Progenitor cell of endocrine pancreas (in vitro differentiated cells): ENCODE measurements at regions not wholly inside any gene's neighbourhood (a gene's known extent, or its start where the extent isn't known, plus 50 kb on each side); places are given as distances from the start of the nearest gene placed in this dataset.
A peak's percentile ranks its signal among the peaks of the same experiment; 100 is the strongest.

Source experiments
- DNase-seq: peaks from one replicate; pipeline ENCODE4 v3.0.0; 2021; ENCODE audit warnings: low spot score; ENCODE audit not compliant: unreplicated experiment
- H3K27ac Mint-ChIP-seq: 2 replicates; pipeline ENCODE4 v1.8.0; 2021; ENCODE audit warnings: mild to moderate bottlenecking, moderate library complexity, mixed read lengths
- H3K27me3 Mint-ChIP-seq: 2 replicates; pipeline ENCODE4 v1.8.0; 2021; ENCODE audit warnings: mixed read lengths
- H3K36me3 Mint-ChIP-seq: 2 replicates; pipeline ENCODE4 v1.8.0; 2022; ENCODE audit warnings: mixed read lengths; ENCODE audit not compliant: insufficient read depth
- H3K4me1 Mint-ChIP-seq: 2 replicates; pipeline ENCODE4 v1.8.0; 2021; ENCODE audit warnings: low read depth, mixed read lengths
- H3K4me3 Mint-ChIP-seq: 2 replicates; pipeline ENCODE4 v1.8.0; 2021; ENCODE audit warnings: low read depth, mild to moderate bottlenecking, moderate library complexity, mixed read lengths
- H3K9me3 Mint-ChIP-seq: 2 replicates; pipeline ENCODE4 v1.8.0; 2021; ENCODE audit warnings: low read depth, mixed read lengths
- TF ChIP-seq, protein P1 (sequence below): fragments of 200-600 bp; sonication (generic); IDR thresholded peaks from one replicate; pipeline ENCODE4 v1.5.0; 2021; ENCODE audit warnings: antibody characterized with exemption, mild to moderate bottlenecking; ENCODE audit not compliant: unreplicated experiment

DNA sequence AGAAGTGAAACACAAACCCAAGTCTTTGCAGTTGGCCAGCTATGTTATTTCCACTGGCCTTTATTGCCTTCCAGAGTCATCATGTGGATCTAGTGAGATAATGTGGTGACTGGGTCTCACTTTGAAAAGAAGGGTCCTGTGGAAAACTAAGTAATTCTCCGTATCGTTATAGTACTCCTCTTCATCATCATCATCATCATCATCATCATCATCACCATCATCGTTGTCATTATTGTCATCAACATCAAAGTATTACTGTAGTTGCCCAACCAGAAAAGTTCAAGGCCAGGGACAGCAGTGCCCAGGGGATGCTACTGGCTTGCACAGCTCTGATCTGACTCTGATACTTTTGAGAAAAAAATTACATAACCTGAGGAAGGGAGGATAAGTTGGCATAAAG is 295.6 kb upstream of the F9 start:
- TF ChIP-seq, protein P1, sequence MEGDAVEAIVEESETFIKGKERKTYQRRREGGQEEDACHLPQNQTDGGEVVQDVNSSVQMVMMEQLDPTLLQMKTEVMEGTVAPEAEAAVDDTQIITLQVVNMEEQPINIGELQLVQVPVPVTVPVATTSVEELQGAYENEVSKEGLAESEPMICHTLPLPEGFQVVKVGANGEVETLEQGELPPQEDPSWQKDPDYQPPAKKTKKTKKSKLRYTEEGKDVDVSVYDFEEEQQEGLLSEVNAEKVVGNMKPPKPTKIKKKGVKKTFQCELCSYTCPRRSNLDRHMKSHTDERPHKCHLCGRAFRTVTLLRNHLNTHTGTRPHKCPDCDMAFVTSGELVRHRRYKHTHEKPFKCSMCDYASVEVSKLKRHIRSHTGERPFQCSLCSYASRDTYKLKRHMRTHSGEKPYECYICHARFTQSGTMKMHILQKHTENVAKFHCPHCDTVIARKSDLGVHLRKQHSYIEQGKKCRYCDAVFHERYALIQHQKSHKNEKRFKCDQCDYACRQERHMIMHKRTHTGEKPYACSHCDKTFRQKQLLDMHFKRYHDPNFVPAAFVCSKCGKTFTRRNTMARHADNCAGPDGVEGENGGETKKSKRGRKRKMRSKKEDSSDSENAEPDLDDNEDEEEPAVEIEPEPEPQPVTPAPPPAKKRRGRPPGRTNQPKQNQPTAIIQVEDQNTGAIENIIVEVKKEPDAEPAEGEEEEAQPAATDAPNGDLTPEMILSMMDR: no peak

DNA sequence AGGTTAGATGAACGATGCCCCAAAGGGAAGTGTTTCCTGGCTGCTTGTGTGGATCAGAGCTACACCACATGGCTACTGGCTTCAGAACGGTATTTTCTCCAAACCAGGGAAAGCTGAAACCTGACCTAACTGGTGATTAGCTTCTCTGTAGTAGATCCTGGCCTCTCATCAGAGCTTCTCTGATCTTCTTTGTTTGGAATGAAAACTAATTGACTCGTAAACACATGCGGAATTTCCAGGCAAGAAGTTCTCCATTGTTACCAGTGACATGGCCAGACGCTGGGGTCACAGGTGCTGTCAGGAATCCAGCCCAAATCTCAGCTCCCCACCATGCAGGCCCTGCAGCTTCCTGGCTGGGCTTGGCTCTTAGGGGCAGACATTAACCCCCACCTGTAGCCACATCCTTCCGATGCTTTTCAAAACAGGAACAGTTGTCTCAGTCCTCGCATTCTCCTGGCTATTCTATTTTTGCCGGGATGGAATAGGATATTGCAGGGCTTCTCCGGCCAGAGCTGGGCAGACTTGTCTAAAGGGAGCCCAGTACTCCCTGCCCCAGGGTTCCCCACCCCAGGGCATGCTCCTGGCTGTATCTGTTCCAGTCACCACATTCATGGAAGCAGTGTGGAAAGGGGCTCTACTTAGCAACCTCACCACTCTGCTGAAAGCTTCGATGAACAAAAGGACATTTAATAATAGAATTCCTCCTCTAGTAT is 305.4 kb upstream of the F9 start:
- no peaks in the 10 kb centered on the region for H3K9me3 Mint-ChIP-seq
- peaks cover 16% of the 10 kb centered on the region for H3K27me3 Mint-ChIP-seq
- TF ChIP-seq, protein P1: no peak
- H3K36me3 Mint-ChIP-seq: no peaks in the 10 kb centered on the region
- H3K4me1 Mint-ChIP-seq: peaks cover 6% of the 10 kb centered on the region
- no peak for DNase-seq
- no peak overlapping the region for H3K4me3 Mint-ChIP-seq
- no peak overlapping the region for H3K27ac Mint-ChIP-seq

More for the DNA sequence above, 295.6 kb upstream of the F9 start:
- H3K9me3 Mint-ChIP-seq: peaks cover 4% of the 10 kb centered on the region
- no peaks in the 10 kb centered on the region for H3K27me3 Mint-ChIP-seq
- H3K27ac Mint-ChIP-seq: no peak overlapping the region
- H3K4me1 Mint-ChIP-seq: peaks cover 7% of the 10 kb centered on the region
- no peaks in the 10 kb centered on the region for H3K36me3 Mint-ChIP-seq
- H3K4me3 Mint-ChIP-seq: no peak overlapping the region
- DNase-seq: no peak

DNA sequence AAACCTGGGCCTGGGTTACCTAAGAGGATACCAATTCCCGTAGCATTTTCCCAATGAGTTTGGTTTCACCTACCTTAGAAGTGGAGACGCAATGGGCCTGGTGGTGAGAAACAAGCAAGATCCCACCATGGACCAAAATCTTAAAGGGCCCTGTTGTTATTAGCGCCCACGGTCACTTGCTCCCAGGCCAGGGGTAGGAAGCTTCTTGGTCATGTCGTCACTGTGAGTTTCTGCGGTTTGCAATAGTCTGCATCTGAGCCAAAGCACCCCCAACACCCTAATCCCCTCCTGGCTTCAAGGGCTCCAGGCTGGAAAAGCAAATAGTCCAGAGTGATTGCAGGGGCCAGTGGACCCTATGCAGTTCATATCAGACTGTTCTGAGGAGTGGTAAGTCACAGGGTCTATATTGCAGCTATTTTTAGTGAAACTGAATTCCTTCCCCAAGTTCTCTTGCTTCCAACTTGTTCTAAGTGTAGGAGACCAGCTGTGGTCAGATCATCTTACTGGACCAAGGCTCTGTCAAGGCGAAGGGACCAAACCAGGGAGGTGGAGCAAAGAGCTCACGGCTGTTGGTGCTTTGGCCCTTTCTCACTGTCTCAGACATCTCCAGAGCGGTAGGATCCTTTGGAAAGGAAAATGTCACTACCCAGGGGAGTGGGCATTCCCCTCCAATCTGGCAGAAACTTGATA is 307.9 kb upstream of the F9 start:
- DNase-seq: no peak
- TF ChIP-seq, protein P1: no peak
- no peaks in the 10 kb centered on the region for H3K36me3 Mint-ChIP-seq
- H3K27ac Mint-ChIP-seq: no peak overlapping the region
- H3K27me3 Mint-ChIP-seq: peaks cover 8% of the 10 kb centered on the region
- peaks cover 6% of the 10 kb centered on the region for H3K4me1 Mint-ChIP-seq
- no peak overlapping the region for H3K4me3 Mint-ChIP-seq
- H3K9me3 Mint-ChIP-seq: no peaks in the 10 kb centered on the region

DNA sequence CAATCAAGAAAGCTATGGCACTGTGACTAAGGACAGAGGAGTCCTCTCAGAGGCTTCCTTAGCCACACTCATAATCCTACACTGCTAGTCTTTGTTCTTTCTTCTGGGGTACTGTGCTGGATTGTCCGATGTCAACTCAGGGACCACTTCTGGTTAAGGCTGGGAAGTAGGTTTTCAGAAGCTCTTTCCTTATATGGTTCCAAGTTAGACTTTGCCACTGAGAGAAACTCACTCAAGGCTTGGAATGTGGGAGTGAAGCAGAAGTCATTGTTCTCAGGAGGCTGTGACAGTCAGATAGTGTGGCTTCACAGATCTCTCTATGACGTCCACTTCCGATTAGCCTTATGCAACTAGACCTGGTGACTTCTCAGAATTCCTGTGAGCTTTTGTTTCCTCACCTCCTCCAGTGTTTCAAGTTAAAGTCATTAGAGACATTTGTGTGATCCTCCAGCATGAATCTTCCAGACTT is 317.3 kb upstream of the F9 start:
- Mint-ChIP-seq H3K36me3 (no peaks in the 10 kb centered on the region), H3K9me3 (no peaks in the 10 kb centered on the region), H3K4me1 (peaks cover 6% of the 10 kb centered on the region), H3K27me3 (peaks cover 32% of the 10 kb centered on the region), H3K27ac (peak overlapping the region; percentile 56), H3K4me3 (no peak overlapping the region)
- DNase-seq: no peak
- TF ChIP-seq, protein P1: no peak

DNA sequence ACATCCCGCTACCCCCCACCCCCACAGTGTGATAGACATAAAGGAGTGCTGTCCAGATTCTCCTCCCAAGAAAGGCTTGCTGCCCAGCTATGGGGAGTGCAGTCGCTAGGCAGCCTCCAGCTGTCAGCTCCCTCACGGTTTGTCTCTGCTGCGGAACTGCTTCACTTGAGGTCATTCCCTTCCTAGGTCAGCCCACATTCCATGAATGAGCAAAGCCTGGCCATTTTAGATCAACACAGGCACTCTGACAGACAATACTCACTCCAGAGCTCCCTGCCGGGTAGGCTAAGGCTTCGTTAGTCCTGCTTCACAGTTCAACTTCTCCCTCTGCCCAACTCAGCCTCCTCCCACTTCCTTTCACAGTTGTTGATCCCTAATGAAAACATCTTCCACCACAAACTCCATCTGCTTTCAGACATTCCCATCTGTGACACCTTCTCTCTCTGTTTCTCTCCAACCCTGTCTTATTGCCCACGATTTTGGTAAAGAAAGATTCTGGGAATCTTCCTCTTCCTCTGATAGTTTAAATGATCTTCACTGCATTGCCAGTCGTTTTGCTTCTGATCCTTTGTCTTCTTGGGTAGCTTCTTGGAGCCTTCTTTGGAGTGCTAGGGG is 318.9 kb upstream of the F9 start:
- Mint-ChIP-seq H3K4me3 (no peak overlapping the region), H3K4me1 (peaks cover 6% of the 10 kb centered on the region), H3K27me3 (peaks cover 48% of the 10 kb centered on the region), H3K9me3 (no peaks in the 10 kb centered on the region), H3K36me3 (no peaks in the 10 kb centered on the region), H3K27ac (peak overlapping the region; percentile 12)
- TF ChIP-seq, protein P1: no peak
- no peak for DNase-seq
